ENCODE measurements at regions not wholly inside any gene's neighbourhood (a gene's known extent, or its start where the extent isn't known, plus 50 kb on each side); places are given as distances from the start of the nearest gene placed in this dataset.
"Not testable (repeated sequence)": the region's sequence is repeated elsewhere in the genome, so short reads cannot be mapped to it uniquely, and the experiment has no call there.

GRCh38 chr7:109497053-109497452 lies 927.4 kb downstream of the DNAJB9 start:
- DNase-seq (ENCODE audit: low read depth, low spot score): no peak
- no peak overlapping the region for H3K4me3 ChIP-seq (ENCODE audit: low read length)

DNA sequence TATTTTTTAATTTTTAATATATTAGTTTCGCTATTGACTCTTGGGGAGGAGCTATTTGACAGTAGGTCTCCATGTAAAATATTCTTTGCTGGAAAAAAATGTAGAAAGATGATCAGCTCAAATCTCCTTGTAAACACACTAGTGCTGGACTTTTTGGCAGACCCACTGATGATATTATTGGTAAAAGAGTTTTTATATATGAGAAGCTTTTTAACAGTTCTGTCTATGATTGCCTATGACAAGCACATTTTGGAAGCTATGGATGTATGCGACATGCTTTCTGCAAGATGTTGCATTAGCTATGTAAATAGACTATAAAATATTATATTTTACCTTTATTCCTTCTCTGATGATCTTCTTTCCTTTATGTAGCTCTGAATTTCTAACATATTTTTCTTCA lies 928.5 kb downstream of the DNAJB9 start:
- DNase-seq (ENCODE audit: low read depth, low spot score): no peak
- H3K4me3 ChIP-seq (ENCODE audit: low read length): no peak overlapping the region

DNA sequence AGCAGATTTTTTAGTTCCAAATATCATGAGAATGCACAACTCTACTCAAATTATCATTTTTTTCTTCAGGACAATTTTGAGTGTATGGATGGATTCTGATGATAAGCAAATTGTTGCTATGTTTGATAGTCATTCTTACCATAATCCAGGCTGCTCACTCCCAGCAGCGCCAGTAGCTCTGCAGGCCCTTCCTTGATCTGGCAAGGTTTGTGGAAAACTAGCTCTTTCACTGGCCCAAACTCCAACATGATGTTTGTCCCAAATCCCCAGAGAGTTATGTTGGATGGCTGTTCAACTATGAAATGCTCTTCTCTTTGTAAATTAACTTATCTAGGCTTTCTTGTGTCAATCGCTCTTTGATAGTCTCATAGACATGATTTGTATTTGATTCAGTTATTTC lies 933.7 kb downstream of the DNAJB9 start:
- H3K4me3 ChIP-seq (ENCODE audit: low read length): no peak overlapping the region
- no peak for DNase-seq (ENCODE audit: low read depth, low spot score)

DNA sequence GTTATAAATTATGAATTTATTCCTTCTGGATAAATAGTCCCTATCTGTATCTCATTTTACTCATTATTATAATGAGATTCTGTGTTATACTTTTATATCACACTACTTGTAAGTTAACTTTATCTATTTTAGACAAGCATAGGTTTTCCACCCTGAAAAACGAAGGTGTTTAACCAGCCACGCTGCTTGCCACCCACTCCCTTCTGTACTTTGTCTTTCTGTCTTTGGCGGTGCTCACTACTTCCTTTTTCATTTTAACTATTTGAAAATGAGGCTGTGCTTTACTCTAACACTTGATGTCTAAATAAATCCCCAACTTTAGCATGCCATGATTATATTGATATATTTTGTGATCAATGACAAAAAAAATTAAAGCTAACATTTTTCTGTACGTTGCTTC lies 952.9 kb downstream of the DNAJB9 start:
- no peak overlapping the region for H3K4me3 ChIP-seq (ENCODE audit: low read length)
- no peak for DNase-seq (ENCODE audit: low read depth, low spot score)

DNA sequence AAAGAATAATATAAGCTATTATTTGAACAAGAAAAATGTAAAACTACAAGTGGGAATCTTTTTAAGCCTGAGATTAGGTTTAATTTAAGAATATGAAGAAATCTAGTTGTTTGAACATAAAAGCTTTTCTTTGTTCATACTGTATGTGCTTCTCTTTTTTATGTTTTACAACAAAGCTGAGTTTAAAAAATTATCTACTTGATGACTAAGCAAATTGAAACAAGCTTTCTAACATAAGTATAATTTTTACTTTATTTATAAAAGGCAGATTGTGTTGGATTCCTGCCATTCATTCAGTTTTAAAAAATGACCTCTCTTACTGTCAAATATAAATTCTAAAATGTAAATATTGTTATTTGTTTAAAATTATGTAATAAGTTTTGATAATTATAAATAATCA lies 958.2 kb downstream of the DNAJB9 start:
- no peak for DNase-seq (ENCODE audit: low read depth, low spot score)
- H3K4me3 ChIP-seq (ENCODE audit: low read length): no peak overlapping the region

GRCh38 chr7:109529712-109530111 lies 960.0 kb downstream of the DNAJB9 start:
- H3K4me3 ChIP-seq (ENCODE audit: low read length): no peak overlapping the region

GRCh38 chr7:109532262-109532992 lies 962.8 kb downstream of the DNAJB9 start:
- no peak overlapping the region for H3K4me3 ChIP-seq (ENCODE audit: low read length)
- no peak for DNase-seq (ENCODE audit: low read depth, low spot score)

More at GRCh38 chr7:109529712-109530111, 960.0 kb downstream of the DNAJB9 start:
- DNase-seq (ENCODE audit: low read depth, low spot score): no peak

DNA sequence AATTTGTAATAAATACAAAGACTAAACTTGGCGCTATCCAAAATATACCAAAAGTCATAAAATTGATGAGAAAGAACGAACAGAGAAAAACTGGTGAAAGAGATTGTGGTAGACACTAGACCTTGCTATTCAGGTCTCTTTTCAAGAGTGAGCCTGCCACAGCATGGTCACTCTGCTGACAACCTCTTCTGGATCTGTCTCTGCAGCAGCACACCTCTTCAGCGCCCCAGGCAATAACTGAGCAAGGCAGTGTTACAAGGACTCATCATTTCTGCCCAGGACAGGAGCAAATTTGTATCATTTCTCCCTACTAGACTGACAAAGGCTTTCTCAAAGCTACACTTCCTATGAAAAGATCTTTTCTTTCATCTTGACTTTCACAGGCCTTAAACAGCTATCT lies 976.0 kb downstream of the DNAJB9 start:
- no peak overlapping the region for H3K4me3 ChIP-seq (ENCODE audit: low read length)
- DNase-seq (ENCODE audit: low read depth, low spot score): no peak

DNA sequence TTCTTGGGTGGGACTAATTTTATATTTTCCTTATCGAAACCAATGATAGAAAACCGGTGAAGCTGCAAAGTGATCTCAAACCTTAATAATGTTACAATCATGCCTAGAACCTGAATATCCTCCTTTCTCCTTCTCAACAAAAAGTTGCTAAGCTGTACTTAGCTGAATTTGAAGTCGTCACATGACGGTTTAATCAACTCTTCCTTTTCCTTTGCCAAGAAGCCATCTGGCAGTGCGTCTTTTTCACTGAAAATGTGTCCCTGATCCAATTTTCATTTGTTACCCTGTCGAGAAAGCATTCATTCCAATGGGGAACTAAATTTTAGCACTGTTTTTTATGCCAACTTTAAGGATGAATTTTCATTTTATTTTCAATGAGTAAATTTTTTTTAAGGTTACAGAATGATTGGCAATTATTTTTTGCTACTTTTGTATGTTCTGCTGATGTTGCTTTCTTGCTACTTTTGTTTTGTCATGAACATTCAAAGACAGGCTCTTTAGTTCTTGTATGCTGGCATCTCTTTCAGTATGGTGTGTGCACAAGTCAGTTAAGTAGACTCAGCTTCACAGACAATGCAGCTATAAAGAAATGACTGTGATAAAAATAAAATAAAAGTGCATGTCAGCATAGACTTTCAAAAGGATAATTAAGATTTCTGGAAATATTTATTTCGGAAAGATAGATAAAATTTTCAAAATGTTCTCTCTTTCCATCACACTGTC lies 980.0 kb downstream of the DNAJB9 start:
- H3K4me3 ChIP-seq (ENCODE audit: low read length): no peak overlapping the region
- no peak for DNase-seq (ENCODE audit: low read depth, low spot score)

- no peak overlapping the region for H3K4me3 ChIP-seq (ENCODE audit: low read length)
- DNase-seq (ENCODE audit: low read depth, low spot score): no peak
These were observed 982.3 kb downstream of the DNAJB9 start for GRCh38 chr7:109552017-109552416.

DNA sequence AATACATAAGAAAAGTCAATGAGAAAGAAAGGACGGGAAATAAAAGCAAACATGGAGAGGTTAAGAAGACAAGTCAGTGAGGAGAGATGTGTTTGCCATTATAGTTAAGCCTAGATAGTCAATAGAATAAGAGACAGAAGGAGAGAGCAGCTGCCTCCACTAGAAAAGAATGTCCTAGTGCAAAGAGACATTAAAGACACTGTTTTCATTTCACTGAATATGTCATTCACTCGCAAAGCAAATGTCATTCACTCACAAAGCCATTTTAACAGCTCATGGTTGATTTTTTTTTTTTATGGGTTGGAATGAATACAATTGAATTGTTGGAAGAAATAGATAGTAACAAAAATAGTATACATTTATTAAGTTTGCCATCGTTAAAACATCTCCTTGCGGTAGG lies 1007.6 kb downstream of the DNAJB9 start:
- no peak for DNase-seq (ENCODE audit: low read depth, low spot score)
- no peak overlapping the region for H3K4me3 ChIP-seq (ENCODE audit: low read length)

DNA sequence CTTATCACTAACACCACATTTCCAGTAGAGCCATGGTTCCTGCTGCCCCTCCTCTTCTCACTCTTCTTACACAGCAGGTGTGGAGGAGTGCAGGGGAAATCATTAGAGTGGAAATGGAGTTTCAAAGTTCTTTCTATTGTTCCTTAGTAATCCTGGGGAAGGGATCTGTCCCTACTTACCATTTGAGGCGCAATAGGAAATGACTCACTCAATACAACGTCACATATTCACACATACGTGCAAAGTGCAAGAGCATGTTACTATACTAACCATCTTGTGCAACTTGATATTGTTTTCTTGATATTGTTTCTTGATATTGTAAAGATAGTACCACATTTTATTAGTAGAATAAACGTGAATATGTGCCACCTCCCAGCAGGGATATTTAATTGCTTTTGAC lies 1010.2 kb downstream of the DNAJB9 start:
- H3K4me3 ChIP-seq (ENCODE audit: low read length): no peak overlapping the region
- no peak for DNase-seq (ENCODE audit: low read depth, low spot score)

- no peak overlapping the region for H3K4me3 ChIP-seq (ENCODE audit: low read length)
- DNase-seq (ENCODE audit: low read depth, low spot score): no peak
These were observed 1012.5 kb downstream of the DNAJB9 start for GRCh38 chr7:109582211-109582610.

DNA sequence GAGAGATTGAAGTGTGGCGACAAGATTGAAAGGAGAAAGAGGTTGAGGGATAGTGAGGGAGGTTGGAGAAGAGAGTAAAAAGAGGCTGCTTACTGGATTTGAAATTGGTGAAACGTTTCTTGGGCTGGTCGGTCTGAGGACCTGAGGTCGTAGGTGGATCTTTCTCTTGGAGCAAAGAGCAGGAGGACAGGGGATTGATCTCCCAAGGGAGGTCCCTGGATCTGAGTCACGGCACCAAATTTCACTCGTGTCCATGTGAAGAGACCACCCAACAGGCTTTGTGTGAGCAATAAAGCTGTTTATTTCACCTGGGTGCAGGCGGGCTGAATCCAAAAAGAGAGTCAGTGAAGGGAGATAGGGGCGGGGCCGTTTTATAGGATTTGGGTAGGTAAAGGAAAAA lies 1027.3 kb downstream of the DNAJB9 start:
- H3K4me3 ChIP-seq (ENCODE audit: low read length); DNase-seq (ENCODE audit: low read depth, low spot score): not testable (repeated sequence)

GRCh38 chr7:109611656-109612055 lies 1042.0 kb downstream of the DNAJB9 start:
- H3K4me3 ChIP-seq (ENCODE audit: low read length): no peak overlapping the region
- no peak for DNase-seq (ENCODE audit: low read depth, low spot score)

DNA sequence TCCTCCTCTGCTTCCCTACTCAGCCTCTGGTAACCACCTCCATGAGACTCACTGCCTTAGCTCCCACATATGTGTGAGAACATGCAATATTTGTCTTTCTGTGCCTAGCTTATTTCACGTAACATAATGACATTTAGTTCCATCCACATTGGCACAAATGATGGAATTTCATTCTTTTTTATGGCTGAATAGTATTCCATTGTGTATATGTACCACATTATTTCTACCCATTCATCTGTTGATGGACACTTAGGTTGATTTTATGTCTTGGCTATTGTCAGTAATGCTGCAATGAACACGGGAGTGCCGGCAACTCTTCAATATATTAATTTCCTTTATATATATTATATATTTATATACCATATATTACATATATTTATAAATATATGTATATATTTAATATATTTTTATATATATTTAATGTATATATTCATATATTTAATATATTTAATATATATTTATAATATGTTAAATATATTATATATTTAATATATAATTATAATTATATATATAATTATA lies 1046.9 kb downstream of the DNAJB9 start:
- DNase-seq (ENCODE audit: low read depth, low spot score): no peak
- no peak overlapping the region for H3K4me3 ChIP-seq (ENCODE audit: low read length)

DNA sequence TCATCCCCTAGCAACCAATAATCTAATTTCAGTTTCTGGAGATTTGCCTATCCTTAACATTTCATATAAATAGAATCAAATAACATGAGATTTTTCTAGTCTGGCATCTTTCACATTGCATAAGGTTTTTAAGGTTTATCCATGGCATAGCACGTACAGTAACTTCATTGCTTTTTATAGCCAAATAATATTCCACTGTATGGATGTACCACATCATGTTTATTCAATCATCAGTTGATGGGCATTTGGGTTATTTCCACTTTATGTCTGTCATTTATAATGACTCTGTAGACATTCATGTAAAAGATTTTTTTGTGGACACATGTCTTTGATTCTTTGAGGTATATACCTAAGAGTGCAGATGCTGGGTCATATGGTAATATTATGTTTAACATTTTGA lies 1052.6 kb downstream of the DNAJB9 start:
- no peak overlapping the region for H3K4me3 ChIP-seq (ENCODE audit: low read length)
- DNase-seq (ENCODE audit: low read depth, low spot score): no peak

- H3K4me3 ChIP-seq (ENCODE audit: low read length); DNase-seq (ENCODE audit: low read depth, low spot score): not testable (repeated sequence)
These were observed 1063.2 kb downstream of the DNAJB9 start for GRCh38 chr7:109632890-109633289.

GRCh38 chr7:109635374-109635773 lies 1065.7 kb downstream of the DNAJB9 start:
- no peak overlapping the region for H3K4me3 ChIP-seq (ENCODE audit: low read length)
- no peak for DNase-seq (ENCODE audit: low read depth, low spot score)

DNA sequence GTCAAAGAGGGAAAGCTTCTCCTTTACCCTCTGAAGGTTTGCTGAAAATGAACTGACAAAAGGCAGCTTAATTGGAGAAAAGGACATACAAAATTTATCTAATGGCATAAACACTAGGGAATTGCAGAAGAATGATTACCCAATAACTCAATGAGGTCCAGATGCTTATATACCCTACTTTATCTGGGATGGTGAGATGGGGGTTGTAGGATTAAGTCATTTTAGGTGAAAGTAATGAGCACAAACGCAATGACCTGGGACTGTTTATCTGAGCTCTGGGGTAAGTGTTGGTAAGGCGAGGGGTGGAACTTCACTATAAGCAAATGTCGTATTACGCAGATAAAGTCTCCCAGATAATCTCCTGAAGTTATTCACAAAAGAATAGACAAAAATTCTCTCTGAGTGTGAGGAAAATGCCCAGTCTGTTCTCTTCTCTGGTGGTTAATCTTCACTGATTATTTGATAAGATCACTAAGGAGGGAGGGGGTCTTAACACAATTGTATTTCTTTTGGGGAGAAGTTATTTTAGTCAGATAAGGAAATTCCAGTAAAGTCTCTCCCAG lies 1067.8 kb downstream of the DNAJB9 start:
- DNase-seq (ENCODE audit: low read depth, low spot score): no peak
- H3K4me3 ChIP-seq (ENCODE audit: low read length): no peak overlapping the region

All from Jurkat, Clone E6-1 (cell line).